ENCODE measurements at regions not wholly inside any gene's neighbourhood (a gene's known extent, or its start where the extent isn't known, plus 50 kb on each side); places are given as distances from the start of the nearest gene placed in this dataset.

GRCh38 chr3:5630406-5630805 lies 442.9 kb downstream of the EDEM1 start:
- H3K9me3 Mint-ChIP-seq (ENCODE audit: unreplicated experiment): no peaks in the 10 kb centered on the region
- H3K27ac Mint-ChIP-seq (ENCODE audit: unreplicated experiment): no peak overlapping the region
- H3K27me3 Mint-ChIP-seq (ENCODE audit: low read depth, unreplicated experiment): no peaks in the 10 kb centered on the region
- Histone ChIP-seq H3K9ac (ENCODE audit: low read length) (no peak overlapping the region), H3K4me3 (ENCODE audit: insufficient read depth, low read depth, low read length) (no peak overlapping the region), H3K9me3 (ENCODE audit: insufficient read depth, low read depth, low read length) (no peaks in the 10 kb centered on the region), H3K4me2 (ENCODE audit: low read length) (no peak overlapping the region), H2AFZ (ENCODE audit: low read depth, low read length) (no peak overlapping the region), H3K4me1 (ENCODE audit: insufficient read depth, low read length) (no peaks in the 10 kb centered on the region), H3K36me3 (ENCODE audit: insufficient read depth, low read length) (no peaks in the 10 kb centered on the region), H3K27me3 (ENCODE audit: insufficient read depth, low read length) (no peaks in the 10 kb centered on the region), H3K27ac (ENCODE audit: low read depth, low read length) (no peak overlapping the region), H3K79me2 (ENCODE audit: insufficient read depth, low read length) (no peaks in the 10 kb centered on the region), H4K20me1 (ENCODE audit: insufficient read depth, low read length) (no peaks in the 10 kb centered on the region)
- DNase-seq (ENCODE audit: low read depth) (no peak), FAIRE-seq (no peak)
- TF ChIP-seq EZH2 (IDR thresholded peaks at IDR 0.05; ENCODE audit: insufficient read depth, low read length): no peak
- no peak for TF ChIP-seq CTCF (IDR thresholded peaks at IDR 0.05; ENCODE audit: insufficient read depth, low read depth, low read length)
- H3K4me1 Mint-ChIP-seq (ENCODE audit: low read depth, unreplicated experiment): no peaks in the 10 kb centered on the region
- no peaks in the 10 kb centered on the region for H3K36me3 Mint-ChIP-seq (ENCODE audit: low read depth, unreplicated experiment)
- no peak overlapping the region for H3K4me3 Mint-ChIP-seq (ENCODE audit: unreplicated experiment)

GRCh38 chr3:5633960-5634359 lies 446.5 kb downstream of the EDEM1 start:
- Mint-ChIP-seq H3K4me3 (ENCODE audit: unreplicated experiment) (no peak overlapping the region), H3K27me3 (ENCODE audit: low read depth, unreplicated experiment) (no peaks in the 10 kb centered on the region), H3K9me3 (ENCODE audit: unreplicated experiment) (peaks cover 2% of the 10 kb centered on the region), H3K4me1 (ENCODE audit: low read depth, unreplicated experiment) (no peaks in the 10 kb centered on the region), H3K36me3 (ENCODE audit: low read depth, unreplicated experiment) (no peaks in the 10 kb centered on the region), H3K27ac (ENCODE audit: unreplicated experiment) (no peak overlapping the region)
- no peaks in the 10 kb centered on the region for H3K9me3 ChIP-seq (ENCODE audit: insufficient read depth, low read depth, low read length)
- H3K79me2 ChIP-seq (ENCODE audit: insufficient read depth, low read length): no peaks in the 10 kb centered on the region
- H3K4me1 ChIP-seq (ENCODE audit: insufficient read depth, low read length): no peaks in the 10 kb centered on the region
- no peaks in the 10 kb centered on the region for H4K20me1 ChIP-seq (ENCODE audit: insufficient read depth, low read length)
- H3K4me3 ChIP-seq (ENCODE audit: insufficient read depth, low read depth, low read length): no peak overlapping the region
- FAIRE-seq: no peak
- no peak for TF ChIP-seq CTCF (IDR thresholded peaks at IDR 0.05; ENCODE audit: insufficient read depth, low read depth, low read length)
- no peak for TF ChIP-seq EZH2 (IDR thresholded peaks at IDR 0.05; ENCODE audit: insufficient read depth, low read length)
- H3K4me2 ChIP-seq (ENCODE audit: low read length): no peak overlapping the region
- H3K9ac ChIP-seq (ENCODE audit: low read length): no peak overlapping the region
- DNase-seq (ENCODE audit: low read depth): no peak
- H2AFZ ChIP-seq (ENCODE audit: low read depth, low read length): no peak overlapping the region
- H3K27me3 ChIP-seq (ENCODE audit: insufficient read depth, low read length): no peaks in the 10 kb centered on the region
- H3K36me3 ChIP-seq (ENCODE audit: insufficient read depth, low read length): no peaks in the 10 kb centered on the region
- no peak overlapping the region for H3K27ac ChIP-seq (ENCODE audit: low read depth, low read length)

GRCh38 chr3:5634411-5634810 lies 446.9 kb downstream of the EDEM1 start:
- Mint-ChIP-seq H3K9me3 (ENCODE audit: unreplicated experiment) (peaks cover 2% of the 10 kb centered on the region), H3K4me3 (ENCODE audit: unreplicated experiment) (no peak overlapping the region), H3K27ac (ENCODE audit: unreplicated experiment) (no peak overlapping the region), H3K4me1 (ENCODE audit: low read depth, unreplicated experiment) (no peaks in the 10 kb centered on the region), H3K27me3 (ENCODE audit: low read depth, unreplicated experiment) (no peaks in the 10 kb centered on the region), H3K36me3 (ENCODE audit: low read depth, unreplicated experiment) (no peaks in the 10 kb centered on the region)
- TF ChIP-seq EZH2 (IDR thresholded peaks at IDR 0.05; ENCODE audit: insufficient read depth, low read length): no peak
- TF ChIP-seq CTCF (IDR thresholded peaks at IDR 0.05; ENCODE audit: insufficient read depth, low read depth, low read length): no peak
- Histone ChIP-seq H4K20me1 (ENCODE audit: insufficient read depth, low read length) (no peaks in the 10 kb centered on the region), H3K4me1 (ENCODE audit: insufficient read depth, low read length) (no peaks in the 10 kb centered on the region), H3K9ac (ENCODE audit: low read length) (no peak overlapping the region), H3K27me3 (ENCODE audit: insufficient read depth, low read length) (no peaks in the 10 kb centered on the region), H3K27ac (ENCODE audit: low read depth, low read length) (no peak overlapping the region), H3K79me2 (ENCODE audit: insufficient read depth, low read length) (no peaks in the 10 kb centered on the region), H3K36me3 (ENCODE audit: insufficient read depth, low read length) (no peaks in the 10 kb centered on the region), H3K4me3 (ENCODE audit: insufficient read depth, low read depth, low read length) (no peak overlapping the region), H3K4me2 (ENCODE audit: low read length) (no peak overlapping the region), H2AFZ (ENCODE audit: low read depth, low read length) (no peak overlapping the region), H3K9me3 (ENCODE audit: insufficient read depth, low read depth, low read length) (peaks cover 2% of the 10 kb centered on the region)
- FAIRE-seq (no peak), DNase-seq (ENCODE audit: low read depth) (no peak)
